ENCODE measurements at regions not wholly inside any gene's neighbourhood (a gene's known extent, or its start where the extent isn't known, plus 50 kb on each side); places are given as distances from the start of the nearest gene placed in this dataset.

GRCh38 chr3:780505-780904 is 312.3 kb upstream of the CNTN6 start:
- DNase-seq (ENCODE audit: low spot score in 2 of 2) = no peak
- FAIRE-seq = no peak

GRCh38 chr3:791442-791841 is 301.4 kb upstream of the CNTN6 start:
- FAIRE-seq (no peak), DNase-seq (ENCODE audit: low spot score in 2 of 2) (no peak)

GRCh38 chr3:792630-793029 is 300.2 kb upstream of the CNTN6 start:
- FAIRE-seq (no peak), DNase-seq (ENCODE audit: low spot score in 2 of 2) (no peak)

GRCh38 chr3:804211-804610 is 288.6 kb upstream of the CNTN6 start:
- FAIRE-seq = no peak
- no peak for DNase-seq (ENCODE audit: low spot score in 2 of 2)

GRCh38 chr3:805326-805725 is 287.5 kb upstream of the CNTN6 start:
- DNase-seq (ENCODE audit: low spot score in 2 of 2) (no peak), FAIRE-seq (no peak)

- FAIRE-seq (no peak), DNase-seq (ENCODE audit: low spot score in 2 of 2) (no peak)
These were observed 286.8 kb upstream of the CNTN6 start for GRCh38 chr3:806006-806405.

- DNase-seq (ENCODE audit: low spot score in 2 of 2) (no peak), FAIRE-seq (no peak)
These were observed 276.2 kb upstream of the CNTN6 start for GRCh38 chr3:816605-817004.

GRCh38 chr3:834679-835078 is 258.1 kb upstream of the CNTN6 start:
- no peak for FAIRE-seq
- DNase-seq (ENCODE audit: low spot score in 2 of 2) = no peak

GRCh38 chr3:835096-835495 is 257.7 kb upstream of the CNTN6 start:
- DNase-seq (ENCODE audit: low spot score in 2 of 2) (no peak), FAIRE-seq (no peak)

- DNase-seq (ENCODE audit: low spot score in 2 of 2) (no peak), FAIRE-seq (no peak)
These were observed 252.8 kb upstream of the CNTN6 start for GRCh38 chr3:839981-840380.

GRCh38 chr3:851098-851790 is 241.6 kb upstream of the CNTN6 start:
- FAIRE-seq (no peak), DNase-seq (ENCODE audit: low spot score in 2 of 2) (no peak)

GRCh38 chr3:852033-852432 is 240.8 kb upstream of the CNTN6 start:
- no peak for DNase-seq (ENCODE audit: low spot score in 2 of 2)
- FAIRE-seq = no peak

GRCh38 chr3:853489-853888 is 239.3 kb upstream of the CNTN6 start:
- no peak for DNase-seq (ENCODE audit: low spot score in 2 of 2)
- FAIRE-seq = no peak

- FAIRE-seq (no peak), DNase-seq (ENCODE audit: low spot score in 2 of 2) (no peak)
These were observed 233.7 kb upstream of the CNTN6 start for GRCh38 chr3:859135-859534.

- no peak for DNase-seq (ENCODE audit: low spot score in 2 of 2)
- FAIRE-seq = no peak
These were observed 231.1 kb upstream of the CNTN6 start for GRCh38 chr3:861721-862120.

GRCh38 chr3:869269-869668 is 223.6 kb upstream of the CNTN6 start:
- no peak for DNase-seq (ENCODE audit: low spot score in 2 of 2)
- no peak for FAIRE-seq

GRCh38 chr3:869734-870133 is 223.1 kb upstream of the CNTN6 start:
- DNase-seq (ENCODE audit: low spot score in 2 of 2) (no peak), FAIRE-seq (no peak)

- FAIRE-seq = no peak
These were observed 221.2 kb upstream of the CNTN6 start for GRCh38 chr3:871651-872050.

GRCh38 chr3:877001-877400 is 215.8 kb upstream of the CNTN6 start:
- FAIRE-seq = no peak
- no peak for DNase-seq (ENCODE audit: low spot score in 2 of 2)

More at GRCh38 chr3:871651-872050, 221.2 kb upstream of the CNTN6 start:
- DNase-seq (ENCODE audit: low spot score in 2 of 2) = no peak

- no peak for FAIRE-seq
- DNase-seq (ENCODE audit: low spot score in 2 of 2) = no peak
These were observed 214.1 kb upstream of the CNTN6 start for GRCh38 chr3:878746-879145.

GRCh38 chr3:880371-880770 is 212.5 kb upstream of the CNTN6 start:
- DNase-seq (ENCODE audit: low spot score in 2 of 2) (no peak), FAIRE-seq (no peak)

GRCh38 chr3:882533-882932 is 210.3 kb upstream of the CNTN6 start:
- DNase-seq (ENCODE audit: low spot score in 2 of 2) = no peak
- no peak for FAIRE-seq
